NB4 (cell line): ENCODE measurements at regions not wholly inside any gene's neighbourhood (a gene's known extent, or its start where the extent isn't known, plus 50 kb on each side); places are given as distances from the start of the nearest gene placed in this dataset.

Source experiments
- DNase-seq: peaks from one replicate; pipeline ENCODE4 v3.0.0; 2010; ENCODE audit warnings: low read depth
- H3K4me3 ChIP-seq: one replicate; pipeline ENCODE4 v1.5.1; 2011; ENCODE audit warnings: mild to moderate bottlenecking, low read depth, low read length, moderate library complexity
- MYC ChIP-seq: IDR thresholded peaks from 2 replicates; pipeline ENCODE4 v1.6.1; 2011; ENCODE audit warnings: low read depth, low read length
- POLR2A ChIP-seq: IDR thresholded peaks from 2 replicates; pipeline ENCODE4 v1.6.1; 2011; ENCODE audit warnings: mild to moderate bottlenecking; ENCODE audit not compliant: insufficient read length; ENCODE audit errors: extremely low read depth
- TF ChIP-seq, protein P1 (sequence below): IDR thresholded peaks from 2 replicates; pipeline ENCODE4 v1.6.1; 2011; ENCODE audit warnings: low read depth, low read length
- TF ChIP-seq, protein P2 (sequence below): IDR thresholded peaks from one replicate; pipeline ENCODE4 v1.5.1; 2012; ENCODE audit warnings: low read depth, low read length

DNA sequence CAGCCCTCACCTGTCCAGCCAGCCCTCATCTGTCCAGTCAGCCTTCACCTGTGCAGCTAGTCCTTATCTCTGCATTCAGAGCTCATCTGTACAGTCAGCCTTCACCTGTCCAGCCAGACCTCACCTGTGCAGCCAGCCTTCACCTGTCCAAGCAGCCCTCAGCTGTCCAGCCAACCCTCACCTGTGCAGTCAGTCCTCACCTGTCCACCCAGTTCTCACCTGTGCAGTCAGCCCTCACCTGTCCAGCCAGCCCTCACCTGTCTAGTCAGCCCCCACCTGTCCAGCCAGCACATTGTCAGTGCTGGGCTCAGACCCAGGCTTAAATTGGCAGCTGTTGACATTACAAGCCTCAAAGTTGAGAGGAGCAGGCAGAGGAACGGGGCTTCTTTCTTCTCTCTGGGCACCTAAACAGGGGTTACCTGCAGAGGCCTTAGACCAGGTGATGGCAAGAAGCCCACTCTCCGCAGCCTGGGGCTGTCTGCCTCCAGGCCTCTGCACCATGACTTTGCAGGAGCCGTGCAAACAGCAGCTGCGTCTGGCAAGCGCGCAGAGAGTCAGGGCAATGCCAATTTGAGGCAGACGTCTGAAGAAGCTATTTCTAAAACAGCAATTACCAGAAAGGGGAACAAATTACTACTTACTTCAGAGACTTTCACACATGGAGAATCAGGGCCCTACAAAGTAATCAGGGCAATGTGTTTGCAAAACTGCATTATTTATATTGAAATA, 506.1 kb downstream of the NPHP4 start:
- H3K4me3 ChIP-seq = no peak overlapping the region
- DNase-seq = no peak
- TF ChIP-seq POLR2A (no peak), MYC (no peak)
- TF ChIP-seq, protein P1, sequence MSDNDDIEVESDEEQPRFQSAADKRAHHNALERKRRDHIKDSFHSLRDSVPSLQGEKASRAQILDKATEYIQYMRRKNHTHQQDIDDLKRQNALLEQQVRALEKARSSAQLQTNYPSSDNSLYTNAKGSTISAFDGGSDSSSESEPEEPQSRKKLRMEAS = no peak
- TF ChIP-seq, protein P2, sequence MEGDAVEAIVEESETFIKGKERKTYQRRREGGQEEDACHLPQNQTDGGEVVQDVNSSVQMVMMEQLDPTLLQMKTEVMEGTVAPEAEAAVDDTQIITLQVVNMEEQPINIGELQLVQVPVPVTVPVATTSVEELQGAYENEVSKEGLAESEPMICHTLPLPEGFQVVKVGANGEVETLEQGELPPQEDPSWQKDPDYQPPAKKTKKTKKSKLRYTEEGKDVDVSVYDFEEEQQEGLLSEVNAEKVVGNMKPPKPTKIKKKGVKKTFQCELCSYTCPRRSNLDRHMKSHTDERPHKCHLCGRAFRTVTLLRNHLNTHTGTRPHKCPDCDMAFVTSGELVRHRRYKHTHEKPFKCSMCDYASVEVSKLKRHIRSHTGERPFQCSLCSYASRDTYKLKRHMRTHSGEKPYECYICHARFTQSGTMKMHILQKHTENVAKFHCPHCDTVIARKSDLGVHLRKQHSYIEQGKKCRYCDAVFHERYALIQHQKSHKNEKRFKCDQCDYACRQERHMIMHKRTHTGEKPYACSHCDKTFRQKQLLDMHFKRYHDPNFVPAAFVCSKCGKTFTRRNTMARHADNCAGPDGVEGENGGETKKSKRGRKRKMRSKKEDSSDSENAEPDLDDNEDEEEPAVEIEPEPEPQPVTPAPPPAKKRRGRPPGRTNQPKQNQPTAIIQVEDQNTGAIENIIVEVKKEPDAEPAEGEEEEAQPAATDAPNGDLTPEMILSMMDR = no peak

DNA sequence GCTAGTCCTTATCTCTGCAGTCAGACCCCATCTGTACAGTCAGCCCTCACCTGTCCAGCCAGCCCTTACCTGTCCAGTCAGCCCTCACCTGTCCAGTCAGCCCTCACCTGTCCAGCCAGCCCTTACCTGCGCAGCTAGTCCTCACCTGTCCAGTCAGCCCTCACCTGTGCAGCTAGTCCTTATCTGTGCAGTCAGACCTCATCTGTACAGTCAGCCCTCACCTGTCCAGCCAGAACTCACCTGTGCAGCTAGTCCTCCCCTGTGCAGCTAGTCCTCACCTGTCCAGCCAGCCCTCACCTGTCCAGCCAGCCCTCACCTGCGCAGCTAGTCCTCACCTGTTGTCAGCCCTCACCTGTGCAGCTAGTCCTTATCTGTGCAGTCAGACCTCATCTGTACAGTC, 506.8 kb downstream of the NPHP4 start:
- DNase-seq = no peak
- H3K4me3 ChIP-seq = no peak overlapping the region
- TF ChIP-seq, protein P2 = no peak
- TF ChIP-seq, protein P1 = no peak
- TF ChIP-seq POLR2A (no peak), MYC (no peak)

DNA sequence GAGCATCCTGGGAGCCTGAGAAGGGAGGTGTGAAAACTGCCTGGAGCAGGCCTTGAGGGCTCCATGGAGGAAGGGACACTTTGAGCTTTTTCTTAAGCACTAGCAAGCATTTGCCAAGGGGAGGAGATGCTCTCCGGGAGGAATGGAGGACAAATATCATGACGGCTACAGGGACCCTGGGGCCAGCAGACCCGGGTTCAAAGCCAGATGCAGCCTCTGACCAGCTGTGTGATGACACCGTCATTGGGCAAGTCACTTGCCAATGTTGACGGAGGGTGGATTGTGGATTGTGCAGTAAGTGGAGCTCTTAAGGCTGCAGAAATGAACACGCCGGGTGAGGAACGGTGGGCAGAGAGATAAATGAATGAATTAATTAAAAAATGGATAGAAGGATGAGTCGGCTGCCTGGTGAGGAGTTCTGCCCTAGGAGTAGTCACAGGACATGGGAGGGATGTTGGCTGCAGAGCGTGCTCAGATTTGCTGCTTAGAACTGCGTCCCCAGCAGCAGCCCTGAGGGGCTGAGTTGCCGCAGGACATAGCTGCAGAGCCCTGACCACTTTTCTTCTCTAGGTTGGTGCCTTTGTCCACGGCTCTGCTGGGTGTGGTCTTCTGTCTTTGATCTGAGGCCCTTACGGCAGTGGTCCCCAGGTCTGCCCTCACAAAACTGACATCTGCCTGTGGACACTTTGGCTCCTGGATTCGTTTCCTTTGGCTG, 507.6 kb downstream of the NPHP4 start:
- no peak for TF ChIP-seq POLR2A
- TF ChIP-seq MYC = no peak
- TF ChIP-seq, protein P1 = no peak
- TF ChIP-seq, protein P2 = no peak
- no peak overlapping the region for H3K4me3 ChIP-seq
- no peak for DNase-seq

DNA sequence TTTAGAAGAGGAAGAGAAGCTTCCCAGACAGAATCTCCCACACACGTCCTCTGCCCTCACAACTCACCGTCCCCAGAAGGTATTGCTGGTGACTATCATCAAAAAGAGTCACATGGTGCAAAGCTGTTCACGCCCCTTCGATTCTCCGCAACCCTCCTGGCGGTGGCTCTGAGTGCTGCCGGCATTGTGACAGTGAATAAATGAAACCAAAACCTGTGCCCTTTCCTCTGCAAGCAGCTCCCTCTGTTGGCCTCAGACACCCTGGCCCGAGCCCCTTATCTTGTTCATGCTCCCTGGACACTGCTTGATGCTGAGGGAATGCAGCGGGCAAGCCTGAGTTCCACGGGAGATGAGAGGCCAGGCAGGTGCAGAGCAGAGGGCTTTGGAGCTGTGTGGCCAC, 510.3 kb downstream of the NPHP4 start:
- no peak overlapping the region for H3K4me3 ChIP-seq
- DNase-seq = peak; percentile 2
- no peak for TF ChIP-seq MYC
- no peak for TF ChIP-seq POLR2A
- TF ChIP-seq, protein P2 = no peak
- TF ChIP-seq, protein P1 = no peak

DNA sequence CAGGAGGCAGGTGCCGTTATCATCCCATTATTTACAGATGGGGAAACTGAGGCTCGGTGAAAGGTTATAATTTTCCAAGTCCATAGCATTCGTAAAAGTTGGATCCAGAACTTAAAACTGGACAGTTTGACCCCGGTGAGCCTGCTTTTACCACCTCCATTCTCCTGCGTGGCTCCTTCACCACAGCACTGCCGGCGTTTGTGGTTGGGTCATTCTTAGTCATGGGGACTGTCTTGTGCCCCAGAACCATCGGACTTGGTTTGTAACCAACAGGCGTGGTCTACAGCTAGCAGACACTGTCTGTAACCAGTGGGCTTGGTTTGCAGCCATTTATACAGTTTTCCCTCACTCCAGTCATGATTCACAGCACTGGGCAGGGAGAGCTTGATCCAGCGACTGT, 511.3 kb downstream of the NPHP4 start:
- H3K4me3 ChIP-seq = no peak overlapping the region
- TF ChIP-seq, protein P2 = no peak
- TF ChIP-seq POLR2A (no peak), MYC (no peak)
- TF ChIP-seq, protein P1 = no peak
- DNase-seq = no peak
